ENCODE measurements at regions not wholly inside any gene's neighbourhood (a gene's known extent, or its start where the extent isn't known, plus 50 kb on each side); places are given as distances from the start of the nearest gene placed in this dataset.
A peak's percentile ranks its signal among the peaks of the same experiment; 100 is the strongest.

DNA sequence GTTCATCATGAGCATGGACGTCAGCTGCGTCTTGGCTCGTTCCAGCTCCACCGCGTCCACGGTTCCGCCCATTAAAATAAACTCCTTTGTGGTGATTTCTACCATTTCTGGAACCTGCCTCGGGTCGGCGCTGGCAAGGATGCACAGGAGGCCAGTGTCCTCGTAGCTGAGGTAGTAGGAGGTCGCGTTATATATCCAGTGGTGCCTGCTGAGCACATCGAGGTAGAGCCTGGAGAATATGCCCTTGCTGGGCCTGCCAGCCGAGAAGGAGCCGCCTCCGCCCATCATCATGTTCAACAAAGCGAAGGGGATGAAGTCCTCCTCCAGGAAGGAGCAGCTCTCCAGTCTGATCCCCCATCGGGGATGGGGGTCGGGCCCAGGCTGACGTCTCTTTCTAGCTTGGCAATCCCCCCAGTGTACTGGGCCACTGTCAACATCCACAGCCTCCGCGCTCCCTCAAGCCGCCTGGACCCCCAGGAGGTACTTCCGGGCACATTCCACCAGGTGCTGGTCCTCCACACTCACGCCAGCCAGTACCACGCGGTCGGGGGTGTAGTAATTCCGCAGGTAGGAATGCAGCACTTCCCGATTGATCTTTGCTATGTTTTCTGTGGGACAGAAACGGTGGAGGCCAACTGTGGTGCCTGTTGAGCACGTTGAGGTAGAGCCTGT is 120.9 kb upstream of the GRID2 start:
- Mint-ChIP-seq H3K27ac (no peak overlapping the region), H3K27me3 (ENCODE audit: low read depth) (peaks cover 37% of the 10 kb centered on the region), H3K4me1 (no peaks in the 10 kb centered on the region), H3K4me3 (no peak overlapping the region), H3K36me3 (no peaks in the 10 kb centered on the region), H3K9me3 (peaks cover 8% of the 10 kb centered on the region)
- DNase-seq (ENCODE audit: low spot score) (no peak), ATAC-seq (peak; percentile 32; the same call in 1 of the 2 replicates)
- POLR2A ChIA-PET: no interaction called here
- CTCF ChIA-PET: no interaction called here
- TF ChIP-seq ZNF423 (CRISPR knock-in tag; IDR thresholded peaks at IDR 0.05): no peak
- TF ChIP-seq NR2C2 (CRISPR knock-in tag; IDR thresholded peaks at IDR 0.05): no peak
- TF ChIP-seq JUN (CRISPR knock-in tag; IDR thresholded peaks at IDR 0.05): no peak
- TF ChIP-seq, protein P1, sequence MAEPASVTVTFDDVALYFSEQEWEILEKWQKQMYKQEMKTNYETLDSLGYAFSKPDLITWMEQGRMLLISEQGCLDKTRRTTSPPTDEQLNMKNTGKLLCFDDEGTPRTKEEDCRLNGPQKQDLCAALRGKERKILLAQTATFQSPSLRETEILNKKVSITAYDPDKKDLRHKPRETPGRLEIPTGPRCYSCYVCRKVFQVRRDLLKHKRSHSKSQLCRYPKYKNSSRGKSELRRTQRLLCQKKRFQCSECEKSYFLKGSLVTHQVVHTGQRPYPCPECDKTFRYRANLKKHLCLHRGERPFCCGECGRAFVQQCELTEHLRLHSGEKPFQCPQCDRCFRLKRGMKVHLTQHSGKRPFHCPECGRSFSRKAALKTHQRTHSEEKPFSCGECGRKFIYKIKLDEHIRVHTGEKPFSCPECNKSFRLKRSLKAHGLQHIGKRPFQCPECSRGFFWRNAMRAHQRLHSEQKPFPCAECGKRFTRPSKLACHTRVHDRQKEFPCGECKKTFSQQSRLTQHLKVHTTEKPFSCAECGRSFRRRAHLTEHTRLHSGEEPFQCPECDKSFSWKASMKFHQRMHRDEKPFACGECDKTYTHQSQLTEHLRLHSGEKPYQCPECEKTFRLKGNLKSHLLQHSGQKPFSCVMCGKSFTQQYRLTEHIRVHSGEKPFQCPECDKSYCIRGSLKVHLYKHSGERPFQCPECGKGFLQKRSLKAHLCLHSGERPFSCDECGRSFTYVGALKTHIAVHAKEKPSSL (CRISPR knock-in tag; conservative IDR thresholded peaks at IDR 0.05): no peak
- TF ChIP-seq NR1H2 (CRISPR knock-in tag; IDR thresholded peaks at IDR 0.05): no peak
- TF ChIP-seq OVOL2 (CRISPR knock-in tag; IDR thresholded peaks at IDR 0.05; ENCODE audit: borderline replicate concordance): no peak
- TF ChIP-seq RORB (CRISPR knock-in tag; IDR thresholded peaks at IDR 0.05): no peak
- TF ChIP-seq, protein P2, sequence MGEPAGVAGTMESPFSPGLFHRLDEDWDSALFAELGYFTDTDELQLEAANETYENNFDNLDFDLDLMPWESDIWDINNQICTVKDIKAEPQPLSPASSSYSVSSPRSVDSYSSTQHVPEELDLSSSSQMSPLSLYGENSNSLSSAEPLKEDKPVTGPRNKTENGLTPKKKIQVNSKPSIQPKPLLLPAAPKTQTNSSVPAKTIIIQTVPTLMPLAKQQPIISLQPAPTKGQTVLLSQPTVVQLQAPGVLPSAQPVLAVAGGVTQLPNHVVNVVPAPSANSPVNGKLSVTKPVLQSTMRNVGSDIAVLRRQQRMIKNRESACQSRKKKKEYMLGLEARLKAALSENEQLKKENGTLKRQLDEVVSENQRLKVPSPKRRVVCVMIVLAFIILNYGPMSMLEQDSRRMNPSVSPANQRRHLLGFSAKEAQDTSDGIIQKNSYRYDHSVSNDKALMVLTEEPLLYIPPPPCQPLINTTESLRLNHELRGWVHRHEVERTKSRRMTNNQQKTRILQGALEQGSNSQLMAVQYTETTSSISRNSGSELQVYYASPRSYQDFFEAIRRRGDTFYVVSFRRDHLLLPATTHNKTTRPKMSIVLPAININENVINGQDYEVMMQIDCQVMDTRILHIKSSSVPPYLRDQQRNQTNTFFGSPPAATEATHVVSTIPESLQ (CRISPR knock-in tag; IDR thresholded peaks at IDR 0.05): no peak
- TF ChIP-seq, protein P3, sequence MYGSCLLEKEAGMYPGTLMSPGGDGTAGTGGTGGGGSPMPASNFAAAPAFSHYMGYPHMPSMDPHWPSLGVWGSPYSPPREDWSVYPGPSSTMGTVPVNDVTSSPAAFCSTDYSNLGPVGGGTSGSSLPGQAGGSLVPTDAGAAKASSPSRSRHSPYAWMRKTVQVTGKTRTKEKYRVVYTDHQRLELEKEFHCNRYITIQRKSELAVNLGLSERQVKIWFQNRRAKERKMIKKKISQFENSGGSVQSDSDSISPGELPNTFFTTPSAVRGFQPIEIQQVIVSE (CRISPR knock-in tag; IDR thresholded peaks at IDR 0.05; ENCODE audit: borderline replicate concordance): no peak
- no peak for TF ChIP-seq ZNF671 (CRISPR knock-in tag; IDR thresholded peaks at IDR 0.05)
- no peak for TF ChIP-seq SMAD4 (CRISPR knock-in tag; IDR thresholded peaks at IDR 0.05)
- TF ChIP-seq, protein P4, sequence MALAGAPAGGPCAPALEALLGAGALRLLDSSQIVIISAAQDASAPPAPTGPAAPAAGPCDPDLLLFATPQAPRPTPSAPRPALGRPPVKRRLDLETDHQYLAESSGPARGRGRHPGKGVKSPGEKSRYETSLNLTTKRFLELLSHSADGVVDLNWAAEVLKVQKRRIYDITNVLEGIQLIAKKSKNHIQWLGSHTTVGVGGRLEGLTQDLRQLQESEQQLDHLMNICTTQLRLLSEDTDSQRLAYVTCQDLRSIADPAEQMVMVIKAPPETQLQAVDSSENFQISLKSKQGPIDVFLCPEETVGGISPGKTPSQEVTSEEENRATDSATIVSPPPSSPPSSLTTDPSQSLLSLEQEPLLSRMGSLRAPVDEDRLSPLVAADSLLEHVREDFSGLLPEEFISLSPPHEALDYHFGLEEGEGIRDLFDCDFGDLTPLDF (CRISPR knock-in tag; IDR thresholded peaks at IDR 0.05): no peak

DNA sequence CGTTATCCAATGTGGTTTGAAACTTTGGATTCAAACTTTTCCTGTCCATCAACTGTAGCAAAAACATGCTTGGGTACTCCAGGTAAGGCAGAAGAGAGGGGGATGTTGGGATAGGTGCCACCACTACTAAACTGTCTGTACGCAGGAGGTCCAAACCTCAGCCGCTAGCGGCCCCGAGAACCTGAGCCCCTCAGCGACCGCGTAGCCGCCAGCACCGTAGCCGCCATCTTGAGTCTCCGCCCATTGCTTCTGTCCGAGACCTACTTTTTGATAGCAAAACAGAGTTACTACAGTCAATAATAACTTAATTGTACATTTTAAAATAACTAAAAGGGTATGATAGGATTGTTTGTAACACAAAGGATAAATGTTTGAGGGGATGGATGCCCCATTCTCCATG is 119.9 kb upstream of the GRID2 start:
- no peak for DNase-seq (ENCODE audit: low spot score)
- Mint-ChIP-seq H3K4me1 (no peaks in the 10 kb centered on the region), H3K4me3 (no peak overlapping the region), H3K27ac (no peak overlapping the region), H3K9me3 (peaks cover 8% of the 10 kb centered on the region), H3K27me3 (ENCODE audit: low read depth) (peaks cover 37% of the 10 kb centered on the region), H3K36me3 (no peaks in the 10 kb centered on the region)
- no peak for TF ChIP-seq CREM (CRISPR knock-in tag; IDR thresholded peaks at IDR 0.05)
- TF ChIP-seq USF2 (CRISPR knock-in tag; IDR thresholded peaks at IDR 0.05): no peak
- no peak for TF ChIP-seq ZNF317 (CRISPR knock-in tag; IDR thresholded peaks at IDR 0.05; ENCODE audit: borderline replicate concordance, low read depth)
- no peak for TF ChIP-seq ELF4 (CRISPR knock-in tag; IDR thresholded peaks at IDR 0.05; ENCODE audit: low read depth)
- no peak for TF ChIP-seq FOXK1 (CRISPR knock-in tag; IDR thresholded peaks at IDR 0.05)
- no peak for TF ChIP-seq ESRRA (CRISPR knock-in tag; IDR thresholded peaks at IDR 0.05; ENCODE audit: borderline replicate concordance)
- no peak for TF ChIP-seq ZNF423 (CRISPR knock-in tag; IDR thresholded peaks at IDR 0.05)
- no peak for TF ChIP-seq PRRX2 (CRISPR knock-in tag; IDR thresholded peaks at IDR 0.05)
- CTCF ChIA-PET: no interaction called here
- POLR2A ChIA-PET: no interaction called here
- no peak for ATAC-seq
